Ishikawa (cell line): ENCODE measurements at regions not wholly inside any gene's neighbourhood (a gene's known extent, or its start where the extent isn't known, plus 50 kb on each side); places are given as distances from the start of the nearest gene placed in this dataset.

Source experiments
- CEBPB ChIP-seq: IDR thresholded peaks from 2 replicates; pipeline ENCODE4 v1.6.1; 2012
- CREB1 ChIP-seq: IDR thresholded peaks from 2 replicates; pipeline ENCODE4 v1.6.1; 2012; ENCODE audit warnings: low read depth
- EGR1 ChIP-seq: IDR thresholded peaks from 2 replicates; pipeline ENCODE4 v1.6.1; 2012
- EP300 ChIP-seq: IDR thresholded peaks from 2 replicates; pipeline ENCODE4 v1.6.1; 2012; ENCODE audit warnings: borderline replicate concordance
- MAX ChIP-seq: IDR thresholded peaks from 2 replicates; pipeline ENCODE4 v1.6.1; 2012
- RAD21 ChIP-seq: IDR thresholded peaks from 2 replicates; pipeline ENCODE4 v1.6.1; 2012; ENCODE audit warnings: low read depth
- REST ChIP-seq: IDR thresholded peaks from 2 replicates; pipeline ENCODE4 v1.6.1; 2012; ENCODE audit warnings: low read depth, mild to moderate bottlenecking
- TAF1 ChIP-seq: IDR thresholded peaks from 2 replicates; pipeline ENCODE4 v1.6.1; 2012; ENCODE audit warnings: low read depth, mild to moderate bottlenecking
- TCF12 ChIP-seq: IDR thresholded peaks from 2 replicates; pipeline ENCODE4 v1.6.1; 2012; ENCODE audit warnings: low read depth
- TEAD4 ChIP-seq: IDR thresholded peaks from 2 replicates; pipeline ENCODE4 v1.6.1; 2012
- USF1 ChIP-seq: IDR thresholded peaks from 2 replicates; pipeline ENCODE4 v1.6.1; 2012
- YY1 ChIP-seq: IDR thresholded peaks from 2 replicates; pipeline ENCODE4 v1.6.1; 2012; ENCODE audit warnings: low read depth

GRCh38 chr9:80061096-80061495 lies 489.3 kb downstream of the TLE4 start:
- no peak for TF ChIP-seq EP300
- TF ChIP-seq TEAD4 = no peak
- TF ChIP-seq YY1 = no peak
- TF ChIP-seq CEBPB = no peak
- no peak for TF ChIP-seq EGR1
- TF ChIP-seq TCF12 = no peak
- no peak for TF ChIP-seq REST
- TF ChIP-seq CREB1 = no peak
- TF ChIP-seq TAF1 = no peak
- TF ChIP-seq MAX = no peak
- TF ChIP-seq RAD21 = no peak
- TF ChIP-seq USF1 = no peak
